Tibial nerve (tissue), 4 donors: ENCODE measurements at regions not wholly inside any gene's neighbourhood (a gene's known extent, or its start where the extent isn't known, plus 50 kb on each side); places are given as distances from the start of the nearest gene placed in this dataset.

Source experiments
- DNase-seq, 2 donors: peaks; one replicate each; pipeline ENCODE4 v3.0.0-alpha.2; 2019; ENCODE audit warnings: low spot score in 2 of 2
- H3K27ac ChIP-seq, 4 donors: fragments of 200-600 bp; sonication (generic) in 3 of 4; one replicate each; pipeline ENCODE4 v1.5.1; 2017 to 2019; ENCODE audit warnings: mild to moderate bottlenecking in 1 of 4
- H3K27me3 ChIP-seq, 2 donors: fragments of 200-600 bp; sonication (generic) in 1 of 2; one replicate each; pipeline versions ENCODE4 v1.5.1 to v1.6.0; 2017 to 2019
- H3K36me3 ChIP-seq, 3 donors: fragments of 200-600 bp; sonication (generic); one replicate each; pipeline ENCODE4 v1.5.1; 2018 to 2019
- H3K4me1 ChIP-seq, 4 donors: fragments of 200-600 bp; sonication (generic) in 3 of 4; one replicate each; pipeline ENCODE4 v1.5.1; 2017 to 2019
- H3K4me3 ChIP-seq, 4 donors: fragments of 200-600 bp; sonication (generic) in 3 of 4; one replicate each; pipeline ENCODE4 v1.5.1; 2017 to 2019; ENCODE audit warnings: mild to moderate bottlenecking in 1 of 4, moderate library complexity in 1 of 4
- H3K9me3 ChIP-seq, 4 donors: fragments of 200-600 bp; sonication (generic) in 3 of 4; one replicate each; pipeline ENCODE4 v1.5.1; 2017 to 2019
- CTCF ChIP-seq, 5 experiments: fragments of 200-600 bp in 3 of 5; fragments of 450-650 bp in 2 of 5; sonication (generic) in 3 of 5; IDR thresholded peaks; one replicate each; pipeline ENCODE4 v1.5.1; 2016 to 2019; ENCODE audit warnings: antibody characterized with exemption in 5 of 5, mild to moderate bottlenecking in 3 of 5, moderate library complexity in 2 of 5
- EP300 ChIP-seq, 2 donors: sonication (generic); formaldehyde crosslinking; IDR thresholded peaks; one replicate each; pipeline ENCODE4 v1.6.1; 2017; ENCODE audit warnings: antibody characterized with exemption in 2 of 2, mild to moderate bottlenecking in 1 of 2
- POLR2A ChIP-seq, 2 donors: fragments of 450-650 bp; IDR thresholded peaks; one replicate each; pipeline ENCODE4 v1.6.1; 2017; ENCODE audit warnings: antibody characterized with exemption in 2 of 2, mild to moderate bottlenecking in 2 of 2, moderate library complexity in 2 of 2
- WGBS, 2 donors: methylation state at CpG; one replicate each; pipeline ENCODE4 v1.1.5; 2018; 5-methylcytosine and 5-hydroxymethylcytosine counted together

GRCh38 chr13:99861771-99862170 lies 109.8 kb downstream of the ZIC5 start:
- Histone ChIP-seq H3K4me1 (no peaks in the 10 kb centered on the region), H3K9me3 (no peaks in the 10 kb centered on the region), H3K4me3 (no peak overlapping the region), H3K36me3 (no peaks in the 10 kb centered on the region), H3K27ac (no peak overlapping the region), H3K27me3 (no peaks in the 10 kb centered on the region)
- 68 to 69% methylated on average over 2 of the region's 2 CpGs for WGBS, 2 donors
- no peak for DNase-seq
- TF ChIP-seq EP300 (IDR thresholded peaks at IDR 0.05) (no peak), CTCF (IDR thresholded peaks at IDR 0.05) (no peak), POLR2A (IDR thresholded peaks at IDR 0.05) (no peak)

GRCh38 chr13:99860745-99861144 lies 110.8 kb downstream of the ZIC5 start:
- Histone ChIP-seq H3K36me3 (no peaks in the 10 kb centered on the region), H3K27ac (no peak overlapping the region), H3K4me3 (no peak overlapping the region), H3K4me1 (no peaks in the 10 kb centered on the region), H3K27me3 (no peaks in the 10 kb centered on the region), H3K9me3 (no peaks in the 10 kb centered on the region)
- no peak for DNase-seq
- TF ChIP-seq CTCF (IDR thresholded peaks at IDR 0.05) (no peak), POLR2A (IDR thresholded peaks at IDR 0.05) (no peak), EP300 (IDR thresholded peaks at IDR 0.05) (no peak)
- 59 to 70% methylated on average over 10 of the region's 10 CpGs for whole genome bisulfite sequencing, 2 donors

- 85% methylated on average over 18 of the region's 18 CpGs for WGBS, 2 donors
- Histone ChIP-seq H3K4me1 (no peaks in the 10 kb centered on the region), H3K9me3 (no peaks in the 10 kb centered on the region), H3K4me3 (no peak overlapping the region), H3K36me3 (no peaks in the 10 kb centered on the region), H3K27ac (no peak overlapping the region), H3K27me3 (no peaks in the 10 kb centered on the region)
- DNase-seq, result no peak
- TF ChIP-seq CTCF (IDR thresholded peaks at IDR 0.05) (no peak), POLR2A (IDR thresholded peaks at IDR 0.05) (no peak), EP300 (IDR thresholded peaks at IDR 0.05) (no peak)
Observed at GRCh38 chr13:99859178-99860177, 112.1 kb downstream of the ZIC5 start.

GRCh38 chr13:99857738-99858137 lies 113.8 kb downstream of the ZIC5 start:
- no peak overlapping the region for H3K27ac ChIP-seq
- H3K4me1 ChIP-seq, result no peaks in the 10 kb centered on the region
- no peaks in the 10 kb centered on the region for H3K9me3 ChIP-seq
- DNase-seq, result no peak
- H3K27me3 ChIP-seq, result no peaks in the 10 kb centered on the region
- TF ChIP-seq CTCF (IDR thresholded peaks at IDR 0.05) (no peak), POLR2A (IDR thresholded peaks at IDR 0.05) (no peak), EP300 (IDR thresholded peaks at IDR 0.05) (no peak)
- no peaks in the 10 kb centered on the region for H3K36me3 ChIP-seq
- no peak overlapping the region for H3K4me3 ChIP-seq
